ENCODE measurements at regions not wholly inside any gene's neighbourhood (a gene's known extent, or its start where the extent isn't known, plus 50 kb on each side); places are given as distances from the start of the nearest gene placed in this dataset.

DNA sequence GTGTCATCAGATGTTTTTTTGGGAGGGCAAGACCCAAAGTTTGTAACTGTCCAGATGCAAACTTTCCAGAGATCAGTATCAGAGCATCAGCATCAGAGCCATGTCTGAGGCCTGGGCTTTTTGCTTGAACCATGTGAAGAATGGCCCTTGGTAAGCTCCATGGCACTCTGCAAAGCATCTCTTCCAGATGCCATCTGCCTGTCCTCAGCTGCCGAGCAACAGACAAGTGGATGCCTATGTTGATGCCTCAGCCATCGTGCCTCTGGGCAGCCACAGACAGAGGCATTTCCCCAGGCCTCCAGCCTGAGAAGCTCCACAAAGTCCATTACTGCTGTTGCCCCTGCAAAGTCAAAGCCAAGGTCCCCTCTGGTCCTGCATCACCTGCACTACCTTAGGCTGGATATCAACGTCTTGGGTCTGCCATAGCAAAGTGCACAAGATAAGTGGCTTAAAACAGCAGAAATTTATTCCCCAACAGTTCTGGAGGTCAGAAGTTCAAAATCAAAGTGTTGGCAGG, 670.2 kb upstream of the MKI67 start:
- no peaks in the 10 kb centered on the region for H3K27me3 ChIP-seq
- no peak overlapping the region for H3K4me2 ChIP-seq
- H3K79me2 ChIP-seq: no peaks in the 10 kb centered on the region
- no peak overlapping the region for H2AFZ ChIP-seq
- H4K20me1 ChIP-seq (ENCODE audit: insufficient read depth, poor library complexity, severe bottlenecking): no peaks in the 10 kb centered on the region
- DNase-seq (ENCODE audit: low spot score): no peak
- no peaks in the 10 kb centered on the region for H3K9me2 ChIP-seq (replicated peaks; ENCODE audit: insufficient read depth)
- H3K4me1 ChIP-seq (ENCODE audit: insufficient read depth): no peaks in the 10 kb centered on the region
- H3K36me3 ChIP-seq (replicated peaks; ENCODE audit: insufficient read depth, low read depth): no peaks in the 10 kb centered on the region
- TF ChIP-seq EZH2phosphoT487 (IDR thresholded peaks at IDR 0.05; ENCODE audit: low read depth, severe bottlenecking, unreplicated experiment) (no peak), EZH2 (IDR thresholded peaks at IDR 0.05; ENCODE audit: borderline replicate concordance) (no peak)
- TF ChIP-seq, protein P1, sequence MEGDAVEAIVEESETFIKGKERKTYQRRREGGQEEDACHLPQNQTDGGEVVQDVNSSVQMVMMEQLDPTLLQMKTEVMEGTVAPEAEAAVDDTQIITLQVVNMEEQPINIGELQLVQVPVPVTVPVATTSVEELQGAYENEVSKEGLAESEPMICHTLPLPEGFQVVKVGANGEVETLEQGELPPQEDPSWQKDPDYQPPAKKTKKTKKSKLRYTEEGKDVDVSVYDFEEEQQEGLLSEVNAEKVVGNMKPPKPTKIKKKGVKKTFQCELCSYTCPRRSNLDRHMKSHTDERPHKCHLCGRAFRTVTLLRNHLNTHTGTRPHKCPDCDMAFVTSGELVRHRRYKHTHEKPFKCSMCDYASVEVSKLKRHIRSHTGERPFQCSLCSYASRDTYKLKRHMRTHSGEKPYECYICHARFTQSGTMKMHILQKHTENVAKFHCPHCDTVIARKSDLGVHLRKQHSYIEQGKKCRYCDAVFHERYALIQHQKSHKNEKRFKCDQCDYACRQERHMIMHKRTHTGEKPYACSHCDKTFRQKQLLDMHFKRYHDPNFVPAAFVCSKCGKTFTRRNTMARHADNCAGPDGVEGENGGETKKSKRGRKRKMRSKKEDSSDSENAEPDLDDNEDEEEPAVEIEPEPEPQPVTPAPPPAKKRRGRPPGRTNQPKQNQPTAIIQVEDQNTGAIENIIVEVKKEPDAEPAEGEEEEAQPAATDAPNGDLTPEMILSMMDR (IDR thresholded peaks at IDR 0.05; ENCODE audit: poor library complexity): no peak
- no peak overlapping the region for H3K27ac ChIP-seq
- H3K9me3 ChIP-seq (ENCODE audit: low read depth): no peaks in the 10 kb centered on the region
- no peak overlapping the region for H3K4me3 ChIP-seq
- 86% methylated on average over 3 of the region's 3 CpGs for WGBS (ENCODE audit: low lambda C conversion rate, missing lambda C conversion rate)

DNA sequence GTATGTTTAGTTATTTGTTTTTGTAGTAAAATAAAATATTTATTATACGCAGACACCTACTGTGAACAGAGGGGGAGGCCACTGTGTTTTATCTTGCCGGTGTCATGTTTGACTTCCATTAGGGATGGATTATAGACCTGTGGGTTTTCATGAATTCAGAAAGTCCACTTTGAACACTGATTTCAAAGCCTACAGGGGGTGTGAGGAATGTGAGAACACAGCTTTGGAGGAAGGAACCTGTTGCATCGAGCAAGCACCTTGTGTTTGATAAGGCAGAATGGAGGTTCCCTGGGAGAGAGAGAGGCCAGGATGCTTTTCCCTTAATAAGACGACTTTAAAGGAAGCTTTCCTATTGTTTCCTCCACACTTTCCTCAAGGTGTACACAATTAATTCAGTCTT, 665.0 kb upstream of the MGMT start:
- Histone ChIP-seq H3K4me2 (no peak overlapping the region), H4K20me1 (ENCODE audit: insufficient read depth, poor library complexity, severe bottlenecking) (no peaks in the 10 kb centered on the region), H3K27ac (no peak overlapping the region), H3K4me3 (no peak overlapping the region), H3K4me1 (ENCODE audit: insufficient read depth) (no peaks in the 10 kb centered on the region), H3K79me2 (no peaks in the 10 kb centered on the region), H3K9me2 (replicated peaks; ENCODE audit: insufficient read depth) (no peaks in the 10 kb centered on the region), H2AFZ (no peak overlapping the region), H3K9me3 (ENCODE audit: low read depth) (no peaks in the 10 kb centered on the region), H3K27me3 (no peaks in the 10 kb centered on the region), H3K36me3 (replicated peaks; ENCODE audit: insufficient read depth, low read depth) (no peaks in the 10 kb centered on the region)
- WGBS (ENCODE audit: low lambda C conversion rate, missing lambda C conversion rate): 68% methylated on average over 4 of the region's 4 CpGs
- TF ChIP-seq EZH2 (IDR thresholded peaks at IDR 0.05; ENCODE audit: borderline replicate concordance) (no peak), EZH2phosphoT487 (IDR thresholded peaks at IDR 0.05; ENCODE audit: low read depth, severe bottlenecking, unreplicated experiment) (no peak)
- TF ChIP-seq, protein P1 (IDR thresholded peaks at IDR 0.05; ENCODE audit: poor library complexity): no peak
- DNase-seq (ENCODE audit: low spot score): no peak

DNA sequence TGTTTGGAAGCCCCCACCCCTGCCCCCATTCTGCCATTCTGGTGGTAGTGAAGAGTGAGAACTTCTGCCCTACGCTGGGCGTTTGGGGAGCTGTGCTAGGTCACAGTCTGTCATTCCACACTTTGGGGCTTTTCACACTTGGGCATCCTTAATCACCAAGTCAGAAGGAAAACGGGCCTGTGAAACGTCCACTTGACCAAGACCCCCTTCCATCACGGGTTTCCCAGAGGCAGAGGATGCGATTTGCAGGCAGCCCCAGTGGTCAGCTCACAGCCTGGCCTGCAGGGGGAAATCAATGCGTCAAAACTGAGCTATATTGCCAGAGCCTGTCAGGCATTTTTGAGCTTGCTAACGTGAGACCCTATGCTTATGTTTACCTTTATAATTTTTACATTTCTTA, 663.3 kb upstream of the MGMT start:
- no peak for DNase-seq (ENCODE audit: low spot score)
- Histone ChIP-seq H3K36me3 (replicated peaks; ENCODE audit: insufficient read depth, low read depth) (no peaks in the 10 kb centered on the region), H2AFZ (no peak overlapping the region), H3K27me3 (no peaks in the 10 kb centered on the region), H3K4me3 (no peak overlapping the region), H3K4me1 (ENCODE audit: insufficient read depth) (no peaks in the 10 kb centered on the region), H3K4me2 (no peak overlapping the region), H3K79me2 (no peaks in the 10 kb centered on the region), H4K20me1 (ENCODE audit: insufficient read depth, poor library complexity, severe bottlenecking) (no peaks in the 10 kb centered on the region), H3K27ac (no peak overlapping the region), H3K9me3 (ENCODE audit: low read depth) (no peaks in the 10 kb centered on the region), H3K9me2 (replicated peaks; ENCODE audit: insufficient read depth) (no peaks in the 10 kb centered on the region)
- 65% methylated on average over 8 of the region's 8 CpGs for WGBS (ENCODE audit: low lambda C conversion rate, missing lambda C conversion rate)
- TF ChIP-seq EZH2phosphoT487 (IDR thresholded peaks at IDR 0.05; ENCODE audit: low read depth, severe bottlenecking, unreplicated experiment) (no peak), EZH2 (IDR thresholded peaks at IDR 0.05; ENCODE audit: borderline replicate concordance) (no peak)
- TF ChIP-seq, protein P1 (IDR thresholded peaks at IDR 0.05; ENCODE audit: poor library complexity): no peak

DNA sequence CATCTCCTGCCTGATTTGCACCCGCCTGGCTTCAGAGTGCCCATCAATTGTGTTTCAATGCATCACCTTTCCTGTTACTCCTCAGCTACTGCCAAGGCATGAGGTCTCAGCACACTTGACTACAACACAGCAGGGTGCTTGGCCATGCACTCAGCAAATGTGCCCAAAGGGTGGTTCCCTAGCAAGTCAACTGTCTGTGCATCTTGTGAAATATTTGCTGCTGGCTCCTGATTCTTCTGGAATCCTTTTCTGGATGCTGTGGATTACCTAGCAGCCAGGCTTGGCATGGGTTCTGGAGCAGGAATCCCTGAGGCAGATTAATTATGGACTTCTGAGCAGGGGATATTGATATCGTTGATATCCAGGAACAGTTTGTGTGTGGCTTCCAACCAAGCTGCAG, 662.6 kb upstream of the MGMT start:
- no peaks in the 10 kb centered on the region for H3K4me1 ChIP-seq (ENCODE audit: insufficient read depth)
- WGBS (ENCODE audit: low lambda C conversion rate, missing lambda C conversion rate): 88% methylated on average over 2 of the region's 2 CpGs

More for the DNA sequence above, 662.6 kb upstream of the MGMT start:
- Histone ChIP-seq H3K9me3 (ENCODE audit: low read depth) (no peaks in the 10 kb centered on the region), H3K79me2 (no peaks in the 10 kb centered on the region), H3K36me3 (replicated peaks; ENCODE audit: insufficient read depth, low read depth) (no peaks in the 10 kb centered on the region), H3K27me3 (no peaks in the 10 kb centered on the region), H3K4me2 (no peak overlapping the region), H3K27ac (no peak overlapping the region), H4K20me1 (ENCODE audit: insufficient read depth, poor library complexity, severe bottlenecking) (no peaks in the 10 kb centered on the region), H3K9me2 (replicated peaks; ENCODE audit: insufficient read depth) (no peaks in the 10 kb centered on the region), H2AFZ (no peak overlapping the region), H3K4me3 (no peak overlapping the region)
- TF ChIP-seq, protein P1 (IDR thresholded peaks at IDR 0.05; ENCODE audit: poor library complexity): no peak
- TF ChIP-seq EZH2phosphoT487 (IDR thresholded peaks at IDR 0.05; ENCODE audit: low read depth, severe bottlenecking, unreplicated experiment): no peak
- no peak for DNase-seq (ENCODE audit: low spot score)
